HT1080 (cell line): ENCODE measurements at regions not wholly inside any gene's neighbourhood (a gene's known extent, or its start where the extent isn't known, plus 50 kb on each side); places are given as distances from the start of the nearest gene placed in this dataset.
A peak's percentile ranks its signal among the peaks of the same experiment; 100 is the strongest.
"Not testable (repeated sequence)": the region's sequence is repeated elsewhere in the genome, so short reads cannot be mapped to it uniquely, and the experiment has no call there.

ENCODE experiments used
- DNase-seq: peaks from one replicate; pipeline ENCODE4 v3.0.0-alpha.2; 2015; ENCODE audit warnings: low read depth

DNA sequence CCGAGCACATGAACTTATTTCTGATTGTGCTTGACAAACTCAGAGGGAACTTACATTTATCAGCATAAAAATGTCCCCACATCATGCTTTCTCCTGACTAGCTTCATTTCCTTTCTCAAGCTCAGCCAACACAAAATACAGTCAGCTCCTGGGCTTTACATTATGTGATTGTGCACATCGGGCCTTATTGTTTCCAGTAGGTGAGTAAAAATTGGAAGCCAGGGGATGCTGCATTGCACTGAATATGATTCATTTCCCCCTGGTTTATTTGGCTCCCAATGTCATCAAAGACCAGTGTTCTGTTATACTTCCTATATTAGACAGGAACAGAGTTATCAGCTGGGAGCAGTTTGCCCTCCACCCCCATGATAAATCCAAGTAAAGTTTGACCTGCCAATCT is 521.8 kb downstream of the RMST start:
- DNase-seq: peak; percentile 5

DNA sequence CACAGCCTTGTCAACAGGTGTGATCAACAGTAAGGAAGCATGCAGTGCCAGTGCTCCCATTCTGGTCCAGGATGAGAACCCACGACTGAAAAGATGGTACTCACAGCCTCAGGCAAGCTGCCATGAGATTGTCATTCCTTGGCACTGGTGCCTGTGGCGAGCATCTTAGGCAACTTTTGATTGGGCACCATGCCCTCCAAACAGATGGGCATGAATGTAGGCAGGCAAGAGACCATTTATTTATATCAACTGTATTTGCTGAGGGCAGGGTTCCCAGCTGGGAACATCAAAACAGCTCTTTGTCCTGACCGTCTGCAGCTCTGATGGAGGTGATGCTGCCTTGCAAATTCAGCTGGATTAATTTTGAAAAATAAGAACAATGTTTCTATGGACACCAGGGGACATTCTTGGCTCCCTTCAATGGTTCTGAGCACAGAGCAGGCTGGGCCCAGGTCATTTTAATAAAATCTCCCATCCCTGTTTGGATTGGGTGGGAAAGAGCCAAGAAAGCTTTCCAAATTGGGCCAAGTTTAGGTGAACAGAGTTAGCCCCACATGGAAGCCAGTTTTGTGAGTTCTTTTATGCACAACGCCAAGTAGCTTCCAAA is 522.5 kb downstream of the RMST start:
- DNase-seq: no peak

DNA sequence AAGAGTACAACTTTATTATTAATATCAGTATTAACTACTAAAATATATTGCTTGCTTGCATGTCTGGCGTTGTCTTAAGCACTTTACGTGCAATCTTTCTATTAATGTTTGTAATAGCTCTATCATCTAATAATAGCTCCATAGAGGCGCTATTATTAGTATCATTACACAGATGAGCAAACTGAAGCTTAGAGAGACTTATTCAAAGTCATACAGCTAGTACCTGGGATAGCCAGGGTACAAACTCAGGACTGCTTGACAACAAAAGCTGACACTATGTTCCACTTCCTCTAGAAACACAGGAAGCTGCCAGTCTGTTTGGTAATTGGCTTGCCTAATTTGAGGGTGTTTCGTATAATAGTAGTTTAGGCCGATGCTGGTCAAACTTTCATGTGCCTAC is 523.2 kb downstream of the RMST start:
- no peak for DNase-seq

DNA sequence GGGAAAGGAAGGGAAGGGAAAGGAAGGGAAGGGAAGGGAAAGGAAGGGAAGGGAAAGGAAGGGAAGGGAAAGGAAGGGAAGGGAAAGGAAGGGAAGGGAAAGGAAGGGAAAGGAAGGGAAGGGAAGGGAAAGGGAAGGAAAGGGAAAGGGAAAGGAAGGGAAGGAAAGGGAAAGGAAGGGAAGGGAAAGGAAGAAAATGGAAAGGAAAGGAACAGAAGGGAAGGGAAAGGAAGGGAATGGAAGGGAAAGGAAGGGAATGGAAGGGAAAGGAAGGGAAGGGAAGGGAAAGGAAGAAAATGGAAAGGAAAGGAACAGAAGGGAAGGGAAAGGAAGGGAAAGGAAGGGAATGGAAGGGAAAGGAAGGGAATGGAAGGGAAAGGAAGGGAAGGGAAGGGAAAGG is 526.0 kb downstream of the RMST start:
- not testable (repeated sequence) for DNase-seq

DNA sequence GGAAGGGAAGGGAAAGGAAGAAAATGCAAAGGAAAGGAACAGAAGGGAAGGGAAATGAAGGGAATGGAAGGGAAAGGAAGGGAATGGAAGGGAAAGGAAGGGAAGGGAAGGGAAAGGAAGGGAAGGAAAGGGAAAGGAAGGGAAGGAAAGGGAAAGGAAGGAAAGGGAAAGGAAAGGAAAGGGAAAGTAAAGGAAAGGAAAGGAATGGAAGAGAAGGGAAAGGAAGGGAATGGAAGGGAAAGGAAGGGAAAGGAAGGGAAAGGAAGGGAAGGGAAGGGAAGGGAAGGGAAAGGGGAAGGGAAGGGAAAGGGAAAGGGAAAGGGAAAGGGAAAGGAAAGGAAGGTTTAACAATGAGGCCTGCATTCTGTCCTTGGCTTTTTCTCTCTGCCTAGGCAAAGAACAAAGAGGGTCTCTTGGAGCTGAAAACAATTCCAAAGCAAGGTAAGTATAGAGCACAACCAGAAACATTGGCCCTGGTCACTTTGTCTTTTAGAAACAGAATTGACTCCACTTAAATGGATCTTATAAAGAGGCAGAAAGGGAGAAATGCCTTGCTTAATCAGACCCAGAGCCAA is 525.9 kb upstream of the TMPO start:
- DNase-seq: no peak

DNA sequence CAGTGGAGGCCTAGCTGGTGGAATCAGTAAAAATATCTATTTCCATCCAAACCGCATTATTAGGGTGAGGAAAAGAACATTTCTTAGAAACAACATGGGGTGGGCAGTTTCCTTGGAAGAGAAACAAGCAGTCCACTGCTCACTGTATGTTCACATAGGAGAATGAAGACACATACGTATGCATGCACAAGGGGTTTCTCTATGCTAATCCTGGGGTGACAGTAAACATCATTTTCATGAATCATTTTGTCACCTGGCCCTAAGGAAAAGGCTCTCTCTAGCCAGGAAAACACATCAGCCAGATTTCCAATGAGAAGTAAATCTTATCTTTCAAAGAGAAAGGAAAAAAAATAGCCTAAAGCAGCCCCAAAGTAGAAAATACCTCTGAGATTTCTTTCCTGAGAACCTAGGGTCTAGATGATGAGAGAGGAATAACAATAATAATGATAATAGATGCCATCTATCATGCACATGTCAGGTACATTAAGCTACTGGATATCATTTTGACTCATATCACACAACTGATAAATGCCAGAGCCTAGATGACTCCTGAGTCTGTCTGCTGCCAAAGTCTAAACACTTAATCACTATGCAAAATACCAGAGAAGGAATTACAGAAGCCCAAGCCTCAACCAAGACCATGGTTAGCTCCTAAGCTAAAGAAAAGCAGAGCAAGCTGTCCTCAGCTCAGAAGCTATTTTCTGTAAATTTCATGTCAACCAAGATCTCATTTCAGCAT is 520.5 kb upstream of the TMPO start:
- DNase-seq: no peak

DNA sequence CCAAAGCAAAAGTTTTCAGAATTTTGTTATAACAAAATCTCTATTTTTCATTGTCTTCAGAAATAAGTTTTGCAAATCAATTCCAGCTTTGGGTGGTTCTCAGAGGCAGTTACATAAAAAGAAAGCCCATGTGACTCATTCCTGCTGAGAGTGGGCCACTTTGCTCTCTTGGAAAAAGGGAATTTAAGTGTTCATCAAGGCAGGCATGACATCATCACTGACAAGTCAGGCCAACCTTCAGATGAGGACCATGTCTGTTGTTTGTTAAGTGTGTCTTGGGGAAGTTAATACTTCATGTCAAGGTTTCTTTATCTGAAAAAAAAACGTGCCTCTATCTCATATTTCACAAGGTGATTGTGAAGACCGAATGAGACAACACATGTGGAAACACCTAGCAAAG is 519.8 kb upstream of the TMPO start:
- no peak for DNase-seq

DNA sequence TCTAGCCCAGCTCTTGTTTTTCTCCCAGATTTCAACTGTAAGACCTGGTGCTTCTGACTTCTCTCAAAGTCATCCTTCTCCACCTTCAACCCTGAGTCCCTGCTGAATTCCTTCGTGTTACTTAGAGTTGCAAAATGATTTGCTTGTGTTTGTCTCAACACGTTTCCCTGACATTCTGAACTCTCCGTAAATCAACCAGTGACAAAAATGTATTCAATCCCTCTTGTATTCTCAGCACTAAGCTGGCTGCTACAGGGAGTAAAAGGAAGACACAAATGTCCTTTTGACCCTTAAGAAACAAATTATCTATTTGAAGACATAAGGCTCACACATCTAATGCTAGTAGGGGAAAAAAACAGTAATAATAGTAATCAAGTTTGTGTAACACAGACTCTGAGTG is 514.0 kb upstream of the TMPO start:
- DNase-seq: no peak

DNA sequence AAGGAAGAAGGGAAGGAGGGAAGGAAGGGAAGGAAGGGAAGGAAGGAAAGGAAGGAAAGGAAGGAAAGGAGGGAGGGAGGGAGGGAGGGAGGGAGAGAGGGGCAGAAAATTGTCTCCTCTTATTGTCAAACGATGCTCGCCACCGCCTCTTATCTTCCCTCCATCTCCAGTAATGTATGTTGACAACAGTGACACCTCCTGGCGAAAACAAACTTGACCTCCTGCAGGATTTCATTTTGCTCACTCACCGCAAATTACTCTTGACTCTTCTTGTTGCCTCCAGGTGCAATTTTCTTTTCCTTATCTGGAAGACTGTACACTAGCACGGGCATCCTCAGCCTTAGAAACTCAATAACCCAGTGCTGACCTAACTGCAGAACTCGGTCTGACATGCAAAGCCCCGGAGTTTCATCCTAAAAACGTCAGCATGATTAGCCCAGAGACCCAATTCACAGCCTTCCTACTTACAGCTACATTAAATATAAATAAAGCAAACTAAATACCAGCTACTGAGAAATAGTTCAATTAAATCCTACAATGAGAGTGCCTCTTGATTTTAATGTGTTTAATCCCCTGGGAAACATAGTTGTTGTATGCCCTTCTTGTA is 512.4 kb upstream of the TMPO start:
- DNase-seq: peak; percentile 38

DNA sequence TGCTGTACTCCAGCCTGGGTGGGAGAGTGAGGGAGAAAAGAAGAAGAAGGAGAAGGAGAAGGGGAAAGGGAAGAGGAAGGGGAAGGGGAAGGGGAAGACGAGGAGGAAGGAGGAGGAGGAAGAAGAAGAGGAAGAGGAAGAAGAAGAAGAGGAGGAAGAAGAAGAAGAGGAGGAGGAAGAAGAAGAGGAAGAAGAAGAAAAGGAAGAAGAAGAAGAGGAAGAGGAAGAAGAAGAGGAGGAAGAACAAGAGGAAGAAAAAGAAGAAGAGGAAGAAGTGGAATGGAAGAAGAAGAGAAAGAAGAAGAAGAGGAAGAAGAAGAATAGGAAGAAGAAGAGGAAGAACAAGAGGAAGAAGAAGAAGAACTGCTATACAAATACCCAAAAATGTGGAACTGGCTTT is 507.4 kb upstream of the TMPO start:
- DNase-seq: no peak

DNA sequence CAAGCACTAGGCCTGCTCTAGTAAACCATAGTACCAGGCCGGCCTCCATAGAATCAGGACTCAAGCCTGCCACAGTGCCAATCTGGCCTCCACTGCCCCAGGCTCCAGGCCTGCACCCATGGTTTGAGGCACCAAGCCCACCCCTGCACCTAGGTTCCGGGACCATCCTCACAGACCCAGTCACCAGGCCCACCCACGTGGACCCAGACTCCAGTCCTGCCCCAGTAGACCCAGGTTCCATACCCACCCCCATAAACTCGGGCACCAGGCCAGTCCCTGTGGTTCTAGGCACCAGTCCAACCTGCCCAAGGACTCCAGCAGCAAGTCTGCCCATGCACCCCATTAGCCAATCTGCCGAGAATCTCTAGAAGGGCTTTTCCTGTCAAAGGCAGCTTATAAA is 501.8 kb upstream of the TMPO start:
- DNase-seq: no peak

DNA sequence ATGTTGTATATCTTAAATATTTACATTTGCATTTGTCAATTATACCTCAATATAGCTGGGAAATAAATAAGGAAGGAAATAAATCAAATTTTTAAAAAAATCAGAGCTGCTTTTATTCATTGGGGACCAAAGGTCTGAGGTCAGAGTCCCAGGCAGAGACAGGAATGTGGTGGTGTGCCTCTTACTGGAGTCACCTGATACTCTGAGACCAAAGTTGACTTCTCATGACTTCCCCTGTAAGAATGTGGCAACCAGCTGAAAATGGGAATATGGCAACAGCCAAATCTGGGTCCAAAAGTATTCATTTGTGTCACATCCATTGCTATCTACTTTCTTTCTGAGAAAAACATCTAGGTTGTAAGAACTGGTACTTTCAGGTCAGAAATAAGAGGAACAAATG is 496.6 kb upstream of the TMPO start:
- DNase-seq: no peak

DNA sequence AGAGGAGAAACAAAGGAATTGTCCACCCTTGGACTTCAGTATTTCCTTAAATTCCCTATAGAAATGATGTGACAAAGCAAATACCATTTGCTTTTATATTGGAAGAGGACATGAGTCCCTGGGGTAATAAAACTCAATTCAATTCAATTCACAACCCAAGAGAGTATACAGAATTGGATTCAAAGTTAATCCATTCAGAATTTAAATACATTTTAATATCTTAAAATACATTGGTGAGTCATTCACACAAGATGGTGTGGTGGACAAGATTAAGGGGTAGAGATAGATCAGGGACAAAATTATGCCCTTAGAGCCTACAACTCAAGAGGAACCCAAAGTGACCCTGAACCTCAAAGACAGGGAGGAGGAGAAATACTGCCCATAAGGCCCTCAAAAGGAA is 495.0 kb upstream of the TMPO start:
- DNase-seq: no peak

DNA sequence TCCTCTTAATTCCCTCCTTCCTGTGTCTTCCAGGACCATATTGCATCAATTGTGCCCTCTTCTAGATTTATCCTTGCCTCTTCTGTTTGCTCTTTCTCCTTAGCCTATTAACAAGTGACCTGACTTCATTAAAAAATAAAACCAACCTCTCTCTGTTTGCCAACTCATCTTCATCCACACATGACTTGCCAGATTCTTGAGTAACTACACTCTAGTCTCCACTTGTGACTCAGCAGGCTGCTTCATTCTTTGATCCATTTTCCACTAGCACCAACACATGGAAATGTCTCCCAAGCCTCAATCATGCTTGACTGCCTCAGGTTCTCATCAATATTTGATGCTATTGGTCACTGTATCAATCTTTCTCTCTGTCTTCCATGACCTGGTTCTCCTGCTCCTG is 492.4 kb upstream of the TMPO start:
- DNase-seq: peak; percentile 0

DNA sequence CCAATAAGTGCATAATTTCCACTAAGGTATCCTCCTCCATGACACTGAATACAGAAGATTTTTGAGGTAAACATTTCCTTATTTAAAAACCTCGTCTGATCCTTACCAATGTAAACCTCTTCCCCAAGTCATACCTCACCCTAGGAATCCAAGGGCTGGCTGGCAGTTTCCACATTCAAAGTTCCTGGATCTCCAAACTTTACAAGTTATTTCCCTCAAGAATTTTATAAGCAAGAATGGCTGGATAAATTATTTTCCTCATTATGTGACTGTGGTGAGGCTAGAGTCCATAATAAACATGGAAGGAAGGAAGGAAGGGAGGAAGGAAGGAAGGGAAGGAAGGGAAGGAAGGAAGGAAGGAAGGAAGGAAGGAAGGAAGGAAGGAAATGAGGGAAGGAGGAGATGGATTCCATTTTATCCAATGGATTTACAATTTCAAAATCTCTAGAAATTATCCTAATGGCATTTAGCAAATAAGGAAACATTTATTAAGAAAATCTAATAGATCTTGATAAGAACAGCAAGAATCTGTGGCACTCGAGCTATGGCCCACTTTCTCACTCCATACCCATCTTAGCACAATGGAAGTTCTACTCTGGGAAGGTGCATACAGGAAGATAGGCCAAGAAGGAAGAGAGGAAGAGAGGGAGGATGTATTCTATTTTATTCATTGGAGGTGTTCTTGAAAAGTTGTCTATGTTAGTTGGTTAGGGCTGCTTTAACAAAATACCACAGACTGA is 477.8 kb upstream of the TMPO start:
- no peak for DNase-seq

DNA sequence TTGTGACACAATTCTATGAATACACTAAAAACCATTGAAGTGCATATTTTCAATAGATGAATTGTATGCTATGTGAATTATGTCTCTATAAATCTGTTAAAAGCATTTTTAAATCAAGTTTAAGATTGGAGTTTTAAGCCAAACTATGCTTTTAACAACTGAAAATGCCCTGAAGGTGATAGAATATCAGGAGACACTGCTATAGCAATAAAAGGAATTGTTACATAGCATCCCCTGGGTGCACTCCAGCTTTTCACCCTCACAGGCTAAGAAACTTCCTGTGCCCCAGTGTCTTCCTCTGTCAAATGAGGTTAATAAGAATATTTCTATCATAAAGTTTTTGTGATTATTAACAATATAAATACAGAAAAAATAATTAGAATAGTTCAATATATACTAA is 472.7 kb upstream of the TMPO start:
- no peak for DNase-seq

DNA sequence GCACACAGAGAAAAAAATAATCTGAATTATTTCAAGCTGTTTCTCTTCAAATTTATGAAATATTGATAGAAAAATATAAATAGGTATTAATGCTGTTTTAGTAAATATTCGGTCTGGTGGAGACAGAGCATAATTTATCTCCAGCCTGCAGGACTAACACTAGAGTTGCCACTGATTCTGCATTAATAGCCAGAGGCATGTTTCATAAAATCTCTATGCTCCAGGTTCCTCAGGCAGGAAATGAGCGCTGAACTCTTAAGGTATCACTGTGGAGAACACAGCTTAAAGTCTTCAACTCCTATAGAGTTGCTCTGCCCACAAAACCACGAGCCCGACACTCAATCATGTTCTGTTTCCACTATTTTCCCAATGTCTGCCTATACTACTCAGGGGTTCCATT is 470.0 kb upstream of the TMPO start:
- no peak for DNase-seq

DNA sequence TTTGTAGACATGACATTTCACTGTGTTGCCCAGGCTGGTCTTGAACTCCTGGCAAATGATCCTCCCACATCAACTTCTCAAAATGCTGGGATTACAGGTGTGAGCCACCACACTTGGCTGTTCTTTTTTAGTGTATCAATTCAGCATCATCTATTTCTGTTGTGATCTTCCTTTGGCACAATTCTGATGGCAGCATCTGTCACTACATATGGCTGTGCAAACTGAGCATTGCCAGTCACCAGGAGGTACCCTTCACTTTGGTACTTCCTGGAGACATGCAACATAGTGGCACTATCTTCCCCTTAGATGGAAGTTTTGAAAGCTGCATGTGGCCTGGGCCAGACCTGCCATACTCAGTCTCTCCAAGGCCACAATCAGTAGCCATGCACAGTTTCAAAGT is 467.1 kb upstream of the TMPO start:
- DNase-seq: no peak

DNA sequence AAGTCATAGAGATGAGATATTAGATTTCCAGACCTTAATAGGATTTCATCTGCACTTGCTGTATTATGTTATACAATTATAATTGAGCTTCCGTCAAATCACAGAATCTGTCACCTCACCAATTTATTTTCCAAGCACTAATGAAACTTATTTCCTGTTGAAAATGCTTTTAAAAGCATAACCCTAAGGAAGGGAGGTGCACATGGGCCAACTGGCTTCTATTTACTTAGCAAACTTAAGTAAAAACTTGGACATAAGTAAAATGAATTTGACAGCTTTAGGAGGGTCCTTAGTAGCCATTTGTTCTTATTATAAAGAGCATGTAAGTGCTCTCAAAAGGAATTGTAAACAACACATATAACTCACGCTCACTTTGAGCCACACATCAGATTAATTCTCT is 462.2 kb upstream of the TMPO start:
- DNase-seq: no peak

DNA sequence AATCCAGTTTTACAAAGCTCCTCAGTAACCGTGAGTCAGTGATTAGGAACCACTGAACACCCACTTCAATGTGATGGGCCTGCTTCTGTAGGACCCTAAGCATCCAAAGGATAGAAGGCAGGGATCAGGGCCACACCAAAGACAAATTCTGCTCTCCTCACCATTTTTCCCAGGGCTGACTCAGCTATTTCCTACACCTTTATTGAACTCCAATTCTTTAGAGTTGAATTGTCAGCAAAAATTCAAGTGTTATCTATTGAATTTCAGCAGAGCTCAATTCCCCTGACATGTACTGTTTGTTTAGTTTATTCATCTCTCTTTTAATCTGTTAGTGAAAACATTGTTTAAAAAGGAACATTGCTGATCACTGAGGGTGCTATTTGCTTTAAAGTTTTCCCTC is 457.7 kb upstream of the TMPO start:
- no peak for DNase-seq

DNA sequence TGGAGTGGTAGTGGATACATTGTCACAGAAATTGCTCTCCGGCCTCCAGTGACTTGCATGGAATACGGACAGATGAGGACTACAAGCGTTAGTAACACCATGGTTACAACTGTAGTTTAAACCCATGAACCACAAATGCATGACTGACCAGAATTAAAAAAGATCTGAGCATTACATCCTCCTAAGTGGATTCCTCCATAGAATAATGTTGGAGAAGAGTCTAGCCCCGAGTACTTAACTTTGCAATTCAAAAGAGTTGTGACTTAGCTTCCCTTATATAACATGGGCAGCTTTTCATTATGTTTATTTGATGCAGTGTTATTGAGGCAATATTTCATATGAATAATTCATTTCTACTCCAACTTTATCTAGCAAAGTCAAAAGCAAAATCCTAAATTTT is 457.2 kb upstream of the TMPO start:
- no peak for DNase-seq

DNA sequence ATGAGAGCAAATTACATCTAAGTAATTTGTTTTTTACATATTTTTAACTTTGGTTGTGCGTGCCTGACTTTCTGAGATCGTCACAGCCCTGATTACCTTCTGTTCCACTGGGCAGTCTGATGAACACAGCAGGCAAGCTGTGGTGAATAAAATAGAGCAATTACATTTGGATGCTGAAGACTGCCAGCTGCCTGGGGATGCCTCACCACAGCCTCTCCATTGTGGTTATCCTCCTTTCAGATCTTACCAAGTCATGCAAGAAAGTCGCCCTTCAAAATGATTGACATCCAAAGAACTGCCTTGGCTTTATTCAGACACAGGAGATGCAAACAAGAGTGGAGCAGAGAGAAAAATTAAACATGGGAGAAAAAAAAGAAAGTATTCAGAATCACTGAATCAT is 456.6 kb upstream of the TMPO start:
- no peak for DNase-seq
